Liver (tissue), 8 donors: ENCODE measurements at regions not wholly inside any gene's neighbourhood (a gene's known extent, or its start where the extent isn't known, plus 50 kb on each side); places are given as distances from the start of the nearest gene placed in this dataset.

Experiments
- DNase-seq: peaks from one replicate; pipeline ENCODE4 v3.0.0-alpha.2; 2017; ENCODE audit warnings: low spot score
- H3K27ac ChIP-seq, 2 donors: one replicate each; pipeline ENCODE4 v1.7.0; 2013; ENCODE audit warnings: inconsistent platforms in 2 of 2, low read length in 2 of 2, control low read depth in 1 of 2, low read depth in 1 of 2, mild to moderate bottlenecking in 1 of 2
- H3K27me3 ChIP-seq, 4 donors: one replicate each; pipeline versions ENCODE4 v1.6.1 to v1.7.0; 2013; ENCODE audit warnings: low read length in 3 of 4, inconsistent platforms in 1 of 4, mild to moderate bottlenecking in 1 of 4, moderate library complexity in 1 of 4; ENCODE audit not compliant: control insufficient read depth in 4 of 4, insufficient read depth in 4 of 4
- H3K36me3 ChIP-seq, 4 donors: one replicate each; pipeline versions ENCODE4 v1.6.1 to v1.7.0; 2013; ENCODE audit warnings: low read length in 3 of 4, mild to moderate bottlenecking in 3 of 4, low read depth in 1 of 4, moderate library complexity in 1 of 4; ENCODE audit not compliant: control insufficient read depth in 4 of 4, insufficient read depth in 3 of 4
- H3K4me1 ChIP-seq, 4 donors: one replicate each; pipeline versions ENCODE4 v1.6.1 to v1.7.0; 2013; ENCODE audit warnings: low read length in 3 of 4, mild to moderate bottlenecking in 3 of 4, moderate library complexity in 1 of 4; ENCODE audit not compliant: control insufficient read depth in 4 of 4, insufficient read depth in 4 of 4
- H3K4me3 ChIP-seq, 3 donors: one replicate each; pipeline versions ENCODE4 v1.6.1 to v1.7.0; 2013; ENCODE audit warnings: low read length in 3 of 3, control low read depth in 1 of 3, low read depth in 1 of 3, mild to moderate bottlenecking in 1 of 3
- H3K9ac ChIP-seq, 2 donors: one replicate each; pipeline ENCODE4 v1.7.0; 2013; ENCODE audit warnings: low read length in 2 of 2, mild to moderate bottlenecking in 2 of 2, moderate library complexity in 2 of 2, control low read depth in 1 of 2, low read depth in 1 of 2
- H3K9me3 ChIP-seq, 4 donors: one replicate each; pipeline versions ENCODE4 v1.6.1 to v1.7.0; 2013; ENCODE audit warnings: low read length in 3 of 4; ENCODE audit not compliant: control insufficient read depth in 4 of 4
- EGR1 ChIP-seq, 2 donors: IDR thresholded peaks; 2 replicates each; pipeline ENCODE4 v1.6.1; 2016 to 2018; ENCODE audit warnings: antibody characterized with exemption in 2 of 2, low read depth in 2 of 2
- FOXA1 ChIP-seq: IDR thresholded peaks from 2 replicates; pipeline ENCODE4 v1.6.1; 2016; ENCODE audit warnings: antibody characterized with exemption
- FOXA2 ChIP-seq: IDR thresholded peaks from 2 replicates; pipeline ENCODE4 v1.6.1; 2016; ENCODE audit warnings: antibody characterized with exemption
- GABPA ChIP-seq, 2 donors: IDR thresholded peaks in 1 of 2; conservative IDR thresholded peaks in 1 of 2; 2 replicates each; pipeline ENCODE4 v1.6.1; 2016; ENCODE audit warnings: antibody characterized with exemption in 2 of 2, mild to moderate bottlenecking in 1 of 2, moderate library complexity in 1 of 2
- HNF4A ChIP-seq, 2 donors: conservative IDR thresholded peaks; 2 replicates each; pipeline ENCODE4 v1.6.1; 2016; ENCODE audit warnings: antibody characterized with exemption in 2 of 2, mild to moderate bottlenecking in 2 of 2
- HNF4G ChIP-seq: IDR thresholded peaks from 2 replicates; pipeline ENCODE4 v1.6.1; 2016; ENCODE audit warnings: antibody characterized with exemption
- JUND ChIP-seq, 2 donors: IDR thresholded peaks; 2 replicates each; pipeline ENCODE4 v1.6.1; 2016; ENCODE audit warnings: antibody characterized with exemption in 2 of 2
- NR2F2 ChIP-seq: IDR thresholded peaks from 2 replicates; pipeline ENCODE4 v1.6.1; 2016; ENCODE audit warnings: antibody characterized with exemption
- RAD21 ChIP-seq, 2 donors: IDR thresholded peaks; 2 replicates each; pipeline ENCODE4 v1.6.1; 2016; ENCODE audit warnings: antibody characterized with exemption in 2 of 2, mild to moderate bottlenecking in 2 of 2
- REST ChIP-seq: IDR thresholded peaks from 2 replicates; pipeline ENCODE4 v1.6.1; 2016; ENCODE audit warnings: antibody characterized with exemption, mild to moderate bottlenecking
- RXRA ChIP-seq, 2 donors: IDR thresholded peaks; 2 replicates each; pipeline ENCODE4 v1.6.1; 2017 to 2018; ENCODE audit warnings: antibody characterized with exemption in 2 of 2, mild to moderate bottlenecking in 1 of 2
- SP1 ChIP-seq: IDR thresholded peaks from 2 replicates; pipeline ENCODE4 v1.6.1; 2018; ENCODE audit warnings: antibody characterized with exemption, mild to moderate bottlenecking
- TAF1 ChIP-seq: conservative IDR thresholded peaks from 2 replicates; pipeline ENCODE4 v1.6.1; 2016; ENCODE audit warnings: antibody characterized with exemption, mild to moderate bottlenecking
- YY1 ChIP-seq: IDR thresholded peaks from 2 replicates; pipeline ENCODE4 v1.6.1; 2016; ENCODE audit warnings: antibody characterized with exemption, mild to moderate bottlenecking
- WGBS: extraction: QIAGEN DNeasy Blood & Tissue Kit; methylation state at CpG from one replicate; pipeline ENCODE4 v1.1.7; 2013; 5-methylcytosine and 5-hydroxymethylcytosine counted together
- TF ChIP-seq, protein P1 (sequence below): IDR thresholded peaks from 2 replicates; pipeline ENCODE4 v1.6.1; 2016; ENCODE audit warnings: antibody characterized with exemption
- TF ChIP-seq, protein P2 (sequence below): IDR thresholded peaks from 2 replicates; pipeline ENCODE4 v1.6.1; 2016; ENCODE audit warnings: antibody characterized with exemption
- TF ChIP-seq, protein P3 (sequence below): IDR thresholded peaks from 2 replicates; pipeline ENCODE4 v1.6.1; 2016; ENCODE audit warnings: antibody characterized with exemption
- TF ChIP-seq, protein P4 (sequence below): fragments of 150-350 bp; IDR thresholded peaks from 2 replicates; pipeline ENCODE4 v1.5.1; 2017; ENCODE audit warnings: improper control_type of control experiment, low read depth, low read length; ENCODE audit not compliant: missing input control
- donor health status: healthy.
- donor health status: healthy.
- donor health status: healthy.
- donor health status: healthy.
- donor health status: healthy.

GRCh38 chr10:23715363-23715762, 276.5 kb downstream of the OTUD1 start:
- Histone ChIP-seq H3K36me3 (no peaks in the 10 kb centered on the region), H3K9me3 (no peaks in the 10 kb centered on the region), H3K4me1 (no peaks in the 10 kb centered on the region), H3K9ac (no peak overlapping the region), H3K27me3 (peaks cover 0 to 5% (median 1%) of the 10 kb centered on the region in 4 donors), H3K27ac (no peak overlapping the region), H3K4me3 (no peak overlapping the region)
- TF ChIP-seq, protein P1, sequence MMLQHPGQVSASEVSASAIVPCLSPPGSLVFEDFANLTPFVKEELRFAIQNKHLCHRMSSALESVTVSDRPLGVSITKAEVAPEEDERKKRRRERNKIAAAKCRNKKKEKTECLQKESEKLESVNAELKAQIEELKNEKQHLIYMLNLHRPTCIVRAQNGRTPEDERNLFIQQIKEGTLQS, result no peak
- TF ChIP-seq, protein P2, sequence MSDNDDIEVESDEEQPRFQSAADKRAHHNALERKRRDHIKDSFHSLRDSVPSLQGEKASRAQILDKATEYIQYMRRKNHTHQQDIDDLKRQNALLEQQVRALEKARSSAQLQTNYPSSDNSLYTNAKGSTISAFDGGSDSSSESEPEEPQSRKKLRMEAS, result no peak
- TF ChIP-seq RXRA (IDR thresholded peaks at IDR 0.05) (no peak), REST (no peak), GABPA (IDR thresholded peaks at IDR 0.05 in 1 of 2, conservative IDR thresholded peaks at IDR 0.05 in 1 of 2) (no peak), TAF1 (no peak), JUND (IDR thresholded peaks at IDR 0.05) (no peak), EGR1 (IDR thresholded peaks at IDR 0.05; ENCODE audit: low read depth in 2 of 2) (no peak), RAD21 (IDR thresholded peaks at IDR 0.05) (no peak), FOXA1 (no peak), HNF4G (no peak), YY1 (no peak), HNF4A (conservative IDR thresholded peaks at IDR 0.05) (no peak), SP1 (no peak), FOXA2 (no peak), NR2F2 (no peak)
- TF ChIP-seq, protein P3, sequence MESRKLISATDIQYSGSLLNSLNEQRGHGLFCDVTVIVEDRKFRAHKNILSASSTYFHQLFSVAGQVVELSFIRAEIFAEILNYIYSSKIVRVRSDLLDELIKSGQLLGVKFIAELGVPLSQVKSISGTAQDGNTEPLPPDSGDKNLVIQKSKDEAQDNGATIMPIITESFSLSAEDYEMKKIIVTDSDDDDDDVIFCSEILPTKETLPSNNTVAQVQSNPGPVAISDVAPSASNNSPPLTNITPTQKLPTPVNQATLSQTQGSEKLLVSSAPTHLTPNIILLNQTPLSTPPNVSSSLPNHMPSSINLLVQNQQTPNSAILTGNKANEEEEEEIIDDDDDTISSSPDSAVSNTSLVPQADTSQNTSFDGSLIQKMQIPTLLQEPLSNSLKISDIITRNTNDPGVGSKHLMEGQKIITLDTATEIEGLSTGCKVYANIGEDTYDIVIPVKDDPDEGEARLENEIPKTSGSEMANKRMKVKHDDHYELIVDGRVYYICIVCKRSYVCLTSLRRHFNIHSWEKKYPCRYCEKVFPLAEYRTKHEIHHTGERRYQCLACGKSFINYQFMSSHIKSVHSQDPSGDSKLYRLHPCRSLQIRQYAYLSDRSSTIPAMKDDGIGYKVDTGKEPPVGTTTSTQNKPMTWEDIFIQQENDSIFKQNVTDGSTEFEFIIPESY, result no peak
- TF ChIP-seq, protein P4, sequence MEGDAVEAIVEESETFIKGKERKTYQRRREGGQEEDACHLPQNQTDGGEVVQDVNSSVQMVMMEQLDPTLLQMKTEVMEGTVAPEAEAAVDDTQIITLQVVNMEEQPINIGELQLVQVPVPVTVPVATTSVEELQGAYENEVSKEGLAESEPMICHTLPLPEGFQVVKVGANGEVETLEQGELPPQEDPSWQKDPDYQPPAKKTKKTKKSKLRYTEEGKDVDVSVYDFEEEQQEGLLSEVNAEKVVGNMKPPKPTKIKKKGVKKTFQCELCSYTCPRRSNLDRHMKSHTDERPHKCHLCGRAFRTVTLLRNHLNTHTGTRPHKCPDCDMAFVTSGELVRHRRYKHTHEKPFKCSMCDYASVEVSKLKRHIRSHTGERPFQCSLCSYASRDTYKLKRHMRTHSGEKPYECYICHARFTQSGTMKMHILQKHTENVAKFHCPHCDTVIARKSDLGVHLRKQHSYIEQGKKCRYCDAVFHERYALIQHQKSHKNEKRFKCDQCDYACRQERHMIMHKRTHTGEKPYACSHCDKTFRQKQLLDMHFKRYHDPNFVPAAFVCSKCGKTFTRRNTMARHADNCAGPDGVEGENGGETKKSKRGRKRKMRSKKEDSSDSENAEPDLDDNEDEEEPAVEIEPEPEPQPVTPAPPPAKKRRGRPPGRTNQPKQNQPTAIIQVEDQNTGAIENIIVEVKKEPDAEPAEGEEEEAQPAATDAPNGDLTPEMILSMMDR, result no peak
- DNase-seq, result no peak
- WGBS, result 95% methylated on average over 1 of the region's 1 CpG
